Stimulated activated effector memory CD8-positive, alpha-beta T cell treated with anti-CD3 and anti-CD28 coated beads, Interleukin-12 subunit alpha, Interleukin-12 subunit beta, amount 100 ng/mL, for 72 hours (primary cell): ENCODE measurements at regions not wholly inside any gene's neighbourhood (a gene's known extent, or its start where the extent isn't known, plus 50 kb on each side); places are given as distances from the start of the nearest gene placed in this dataset.

Source experiments
- ATAC-seq: fragments of 150-1000 bp; cut with Tn5 transposase; 2 replicates; pipeline ENCODE4 v1.10.0; 2021
- DNase-seq, 2 donors: peaks; one replicate each; pipeline ENCODE4 v3.0.0; 2021 to 2022; ENCODE audit warnings: low spot score in 2 of 2
- H3K27ac Mint-ChIP-seq: one replicate; pipeline ENCODE4 v1.8.0; 2022; ENCODE audit warnings: mild to moderate bottlenecking, mixed read lengths
- H3K36me3 Mint-ChIP-seq: one replicate; pipeline ENCODE4 v1.8.0; 2022; ENCODE audit warnings: mild to moderate bottlenecking, mixed read lengths
- H3K4me1 Mint-ChIP-seq: one replicate; pipeline ENCODE4 v1.8.0; 2022; ENCODE audit warnings: mixed read lengths
- H3K4me3 Mint-ChIP-seq: one replicate; pipeline ENCODE4 v1.8.0; 2022; ENCODE audit warnings: mild to moderate bottlenecking, mixed read lengths
- H3K9me3 Mint-ChIP-seq: one replicate; pipeline ENCODE4 v1.8.0; 2022; ENCODE audit warnings: mixed read lengths

DNA sequence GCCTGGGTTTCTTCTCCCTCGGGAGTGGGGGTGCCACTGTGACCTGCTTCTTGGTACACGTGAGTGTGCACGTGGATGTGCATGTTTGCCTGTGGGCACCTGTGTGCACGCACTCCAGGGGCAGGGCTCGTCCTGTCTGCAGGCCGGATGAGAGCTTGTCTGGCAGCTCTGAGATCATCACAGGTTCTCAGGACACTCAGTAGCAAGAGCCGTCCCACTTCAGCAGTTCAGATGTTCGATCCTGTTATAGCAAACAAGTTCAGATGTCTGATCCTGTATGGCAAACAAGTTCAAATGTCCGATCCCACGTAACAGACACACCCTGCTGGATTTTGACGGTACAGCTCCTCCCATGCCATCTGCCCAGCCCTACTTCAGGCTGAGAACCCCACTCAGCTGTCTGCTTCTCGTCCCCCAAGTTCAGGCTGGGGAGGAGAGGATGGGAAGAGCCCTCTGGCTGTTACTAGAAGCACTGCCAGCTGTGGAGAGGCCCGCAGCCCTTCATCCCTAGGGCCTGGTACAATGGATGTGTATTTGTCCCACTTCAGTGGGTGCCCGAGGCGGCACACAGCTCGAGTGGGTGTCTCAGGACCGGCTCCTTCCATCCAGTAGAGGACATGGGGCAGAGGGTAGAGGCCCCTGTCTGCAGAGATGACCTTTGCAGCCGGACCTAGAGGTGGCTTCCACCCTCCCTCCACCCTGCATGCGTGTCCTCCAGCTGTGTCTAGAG lies 1126.9 kb downstream of the BRD1 start:
- Mint-ChIP-seq H3K9me3 (no peaks in the 10 kb centered on the region), H3K36me3 (no peaks in the 10 kb centered on the region), H3K27ac (no peak overlapping the region), H3K4me3 (no peak overlapping the region), H3K4me1 (no peaks in the 10 kb centered on the region)
- DNase-seq (no peak), ATAC-seq (no peak)

DNA sequence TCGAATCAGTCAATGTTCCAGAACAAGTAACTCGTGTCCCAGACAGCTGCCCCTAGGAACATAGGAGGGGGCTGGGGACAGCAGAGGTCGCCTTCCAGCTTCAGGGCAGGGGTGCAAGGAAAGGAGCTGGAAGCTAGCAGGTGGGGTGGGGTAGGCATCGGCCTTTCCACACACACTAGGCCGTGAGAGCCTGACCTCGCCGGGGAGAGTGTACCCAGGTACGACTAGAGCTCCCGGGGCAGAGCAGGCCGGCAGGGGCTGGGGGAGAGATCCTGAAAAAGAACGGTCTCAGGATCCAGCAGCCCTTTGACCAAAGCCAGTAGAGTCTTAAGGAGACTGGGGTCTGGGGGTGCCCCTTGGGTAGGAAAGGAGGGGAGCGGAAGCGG lies 1127.5 kb downstream of the BRD1 start:
- H3K9me3 Mint-ChIP-seq = no peaks in the 10 kb centered on the region
- no peaks in the 10 kb centered on the region for H3K4me1 Mint-ChIP-seq
- no peak for ATAC-seq
- DNase-seq = no peak
- H3K27ac Mint-ChIP-seq = no peak overlapping the region
- no peak overlapping the region for H3K4me3 Mint-ChIP-seq
- H3K36me3 Mint-ChIP-seq = no peaks in the 10 kb centered on the region

DNA sequence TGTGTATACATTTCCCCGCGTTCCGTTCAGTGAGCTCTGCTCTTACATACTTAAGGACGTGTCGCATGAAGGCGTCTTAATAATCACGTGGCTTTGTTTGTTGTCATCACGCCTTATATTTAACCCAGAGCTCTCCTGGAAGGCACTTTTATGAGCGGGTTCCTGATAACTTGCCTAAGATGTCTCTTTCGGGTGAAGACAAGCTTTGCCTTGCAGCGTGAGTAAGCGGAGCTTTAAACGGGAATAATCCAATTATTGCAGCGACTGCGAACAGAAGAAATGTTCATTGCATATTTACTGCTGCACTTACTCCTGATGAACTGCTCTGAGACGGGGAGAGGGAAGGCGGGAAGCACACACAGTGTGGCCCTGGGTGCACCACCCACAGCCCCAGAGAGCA lies 1128.2 kb downstream of the BRD1 start:
- H3K36me3 Mint-ChIP-seq = no peaks in the 10 kb centered on the region
- DNase-seq (no peak), ATAC-seq (no peak)
- H3K4me1 Mint-ChIP-seq = no peaks in the 10 kb centered on the region
- H3K4me3 Mint-ChIP-seq = no peak overlapping the region
- H3K9me3 Mint-ChIP-seq = no peaks in the 10 kb centered on the region
- H3K27ac Mint-ChIP-seq = no peak overlapping the region

DNA sequence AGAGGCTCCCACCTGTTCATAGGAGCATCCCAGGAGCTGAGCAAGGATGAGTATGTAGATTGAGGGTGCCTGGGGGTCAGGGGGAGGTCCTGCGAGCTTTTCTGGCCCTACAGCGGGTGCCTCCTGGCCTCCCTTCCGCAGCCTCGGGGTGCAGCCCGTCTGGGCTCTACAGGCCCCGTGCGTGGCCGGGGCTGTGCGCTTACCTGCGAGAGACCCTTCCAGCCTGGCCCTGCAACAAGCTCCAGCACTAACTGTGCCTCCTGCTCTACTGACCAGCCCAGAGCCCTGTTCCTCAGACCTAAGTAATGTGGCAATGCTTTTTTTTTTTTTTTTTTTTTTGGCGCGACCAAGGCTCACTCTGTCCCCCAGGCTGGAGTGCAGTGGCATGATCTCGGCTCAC lies 1129.1 kb downstream of the BRD1 start:
- Mint-ChIP-seq H3K4me1 (no peaks in the 10 kb centered on the region), H3K36me3 (no peaks in the 10 kb centered on the region), H3K9me3 (no peaks in the 10 kb centered on the region), H3K27ac (no peak overlapping the region), H3K4me3 (no peak overlapping the region)
- ATAC-seq (no peak), DNase-seq (no peak)

DNA sequence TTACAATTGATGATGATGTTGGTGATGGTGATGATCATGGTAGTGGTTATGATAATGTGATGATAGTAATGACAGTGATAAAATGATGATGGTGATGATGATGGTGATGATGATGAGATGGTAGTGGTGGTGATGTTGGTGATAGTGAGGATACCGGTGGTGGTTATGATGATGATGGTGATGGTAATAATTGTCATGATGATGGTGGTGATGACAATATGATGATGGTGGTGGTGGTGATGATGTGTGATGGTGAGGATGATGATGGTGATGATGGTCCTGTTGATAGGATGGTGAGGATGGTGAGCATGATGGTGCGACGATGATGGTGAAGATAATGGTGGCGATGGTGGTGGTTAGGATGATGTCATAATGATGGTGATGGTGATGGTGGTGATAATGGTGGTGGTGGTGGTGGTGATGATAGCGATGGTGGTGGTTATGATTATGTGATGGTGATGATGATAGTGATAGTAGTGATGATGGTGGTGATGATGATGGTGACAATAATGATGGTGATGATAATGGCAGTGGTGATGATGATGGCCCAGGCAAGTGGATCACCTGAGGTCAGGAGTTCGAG lies 1129.9 kb downstream of the BRD1 start:
- DNase-seq (no peak), ATAC-seq (no peak)
- no peaks in the 10 kb centered on the region for H3K9me3 Mint-ChIP-seq
- H3K36me3 Mint-ChIP-seq = no peaks in the 10 kb centered on the region
- H3K4me1 Mint-ChIP-seq = no peaks in the 10 kb centered on the region
- no peak overlapping the region for H3K4me3 Mint-ChIP-seq
- H3K27ac Mint-ChIP-seq = no peak overlapping the region

DNA sequence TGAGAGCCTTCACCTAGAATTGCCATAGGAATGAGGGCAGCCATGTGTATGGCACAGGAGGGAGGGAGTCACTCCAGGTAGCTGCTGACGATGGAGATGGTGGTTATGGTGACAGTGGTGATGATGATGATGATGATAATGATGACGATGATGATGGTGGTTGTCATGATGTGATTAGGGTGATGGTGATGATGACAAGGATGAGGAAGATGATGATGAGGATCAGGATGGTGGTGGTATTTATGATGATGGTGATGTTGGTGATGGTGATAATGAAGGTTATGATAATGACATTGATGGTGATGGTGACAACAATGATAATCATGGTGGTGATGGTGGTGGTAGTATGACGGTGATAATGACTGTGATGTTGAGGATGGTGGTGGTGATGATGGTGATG lies 1130.5 kb downstream of the BRD1 start:
- DNase-seq (no peak), ATAC-seq (no peak)
- Mint-ChIP-seq H3K4me1 (no peaks in the 10 kb centered on the region), H3K4me3 (no peak overlapping the region), H3K27ac (no peak overlapping the region), H3K36me3 (no peaks in the 10 kb centered on the region), H3K9me3 (no peaks in the 10 kb centered on the region)

DNA sequence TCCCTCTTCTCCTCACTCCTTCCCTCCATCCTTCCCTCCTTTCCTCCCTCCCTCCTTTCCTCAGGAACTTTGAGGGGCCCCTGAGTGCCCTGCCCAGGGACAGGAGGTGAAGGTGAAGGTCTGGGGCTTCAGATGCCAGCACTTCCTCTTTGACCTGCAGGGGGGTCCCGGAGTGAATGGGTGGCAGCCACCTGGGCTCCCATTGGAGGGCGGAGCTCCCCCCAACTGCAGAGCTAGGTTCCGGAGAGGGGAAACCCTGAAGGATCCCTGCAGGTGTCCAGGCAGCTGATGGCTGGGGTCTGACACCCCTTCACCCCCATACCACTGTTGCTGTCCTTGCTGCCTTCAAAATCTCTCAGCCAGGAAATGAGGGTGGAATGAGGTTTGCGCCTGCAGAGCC lies 1131.3 kb downstream of the BRD1 start:
- ATAC-seq = no peak
- no peaks in the 10 kb centered on the region for H3K36me3 Mint-ChIP-seq
- H3K27ac Mint-ChIP-seq = no peak overlapping the region
- no peak for DNase-seq
- no peaks in the 10 kb centered on the region for H3K9me3 Mint-ChIP-seq
- no peaks in the 10 kb centered on the region for H3K4me1 Mint-ChIP-seq
- H3K4me3 Mint-ChIP-seq = no peak overlapping the region

DNA sequence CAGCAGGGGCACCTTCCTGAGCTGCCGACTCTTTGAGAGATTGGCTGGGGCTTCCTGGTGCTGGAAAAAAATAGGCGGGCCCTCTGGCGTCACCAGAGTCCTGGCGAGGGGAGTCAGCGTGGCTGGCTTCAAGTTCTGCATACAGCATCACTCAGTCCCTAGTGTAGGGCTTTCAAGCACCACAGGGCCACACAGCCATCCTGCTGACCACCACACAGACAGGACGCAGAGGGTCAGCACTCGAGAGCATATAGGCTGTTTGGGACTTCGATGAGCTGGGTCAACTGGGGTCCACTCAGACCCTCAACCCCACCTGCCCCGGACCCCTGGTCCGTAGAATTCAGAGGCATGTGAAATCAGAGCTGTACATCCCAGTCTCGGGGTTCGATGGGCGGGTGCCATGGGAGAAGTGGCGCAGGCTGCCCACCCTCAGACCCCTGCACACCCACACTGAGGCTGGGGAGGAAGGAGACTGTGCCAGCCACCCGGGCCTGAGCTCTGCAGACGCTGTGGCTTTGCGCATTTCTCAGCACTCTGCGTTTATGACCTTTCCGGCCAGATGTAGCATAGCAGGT lies 1131.9 kb downstream of the BRD1 start:
- DNase-seq = no peak
- H3K4me3 Mint-ChIP-seq = no peak overlapping the region
- no peaks in the 10 kb centered on the region for H3K36me3 Mint-ChIP-seq
- H3K9me3 Mint-ChIP-seq = no peaks in the 10 kb centered on the region
- H3K4me1 Mint-ChIP-seq = no peaks in the 10 kb centered on the region
- H3K27ac Mint-ChIP-seq = no peak overlapping the region
- ATAC-seq = no peak

DNA sequence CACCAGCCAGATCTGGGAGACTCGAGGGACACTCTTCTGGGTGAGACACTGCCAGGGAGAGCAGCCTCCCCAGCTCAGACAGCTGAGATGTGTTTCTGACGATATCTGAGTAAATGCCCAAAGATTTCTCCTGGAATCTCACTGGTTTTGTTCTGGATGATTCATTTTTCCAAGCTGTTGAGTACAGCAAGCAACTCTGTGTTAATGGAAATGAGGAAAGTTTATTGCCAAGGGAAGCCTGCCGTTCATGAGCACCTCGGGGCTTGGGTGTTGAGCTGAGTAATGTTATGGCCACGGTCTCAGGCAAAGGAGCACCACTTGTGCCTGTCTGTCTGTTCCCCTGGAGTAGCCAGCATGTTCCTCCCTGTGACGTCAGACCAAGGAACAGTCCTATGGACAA lies 1132.4 kb downstream of the BRD1 start:
- no peaks in the 10 kb centered on the region for H3K9me3 Mint-ChIP-seq
- no peak for DNase-seq
- no peak overlapping the region for H3K4me3 Mint-ChIP-seq
- H3K36me3 Mint-ChIP-seq = no peaks in the 10 kb centered on the region
- no peak for ATAC-seq
- H3K4me1 Mint-ChIP-seq = no peaks in the 10 kb centered on the region
- H3K27ac Mint-ChIP-seq = no peak overlapping the region

DNA sequence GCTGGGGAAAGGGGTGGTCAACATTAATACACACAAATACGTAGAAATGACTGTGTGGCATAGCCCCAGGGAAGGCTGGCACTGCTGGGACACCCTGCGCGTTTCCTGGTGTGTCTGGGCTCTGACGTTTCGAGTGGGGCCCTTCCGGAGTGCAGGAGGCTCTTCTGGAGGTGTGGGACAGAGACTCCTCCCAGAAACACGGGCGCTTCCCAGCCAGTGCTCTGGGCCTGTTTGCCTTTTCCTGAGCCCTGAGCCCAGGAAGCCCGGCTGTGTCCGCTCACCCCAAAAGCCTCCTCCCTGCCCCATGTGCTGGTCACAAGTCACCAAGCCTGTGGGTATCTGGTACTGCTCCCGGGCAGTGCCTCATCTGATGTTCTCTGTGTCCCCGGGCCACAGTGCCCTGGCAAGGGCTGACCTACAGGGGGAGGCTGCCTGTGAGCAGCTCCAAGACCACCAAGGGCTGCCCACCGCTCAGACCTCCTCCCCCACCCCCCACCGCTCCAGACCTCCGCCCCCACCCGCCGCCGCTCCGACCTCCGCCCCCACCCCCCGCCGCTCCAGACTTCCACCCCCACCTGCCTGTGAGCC lies 1133.3 kb downstream of the BRD1 start:
- ATAC-seq = no peak
- Mint-ChIP-seq H3K36me3 (no peaks in the 10 kb centered on the region), H3K4me3 (no peak overlapping the region), H3K27ac (no peak overlapping the region), H3K4me1 (no peaks in the 10 kb centered on the region), H3K9me3 (no peaks in the 10 kb centered on the region)
- no peak for DNase-seq

DNA sequence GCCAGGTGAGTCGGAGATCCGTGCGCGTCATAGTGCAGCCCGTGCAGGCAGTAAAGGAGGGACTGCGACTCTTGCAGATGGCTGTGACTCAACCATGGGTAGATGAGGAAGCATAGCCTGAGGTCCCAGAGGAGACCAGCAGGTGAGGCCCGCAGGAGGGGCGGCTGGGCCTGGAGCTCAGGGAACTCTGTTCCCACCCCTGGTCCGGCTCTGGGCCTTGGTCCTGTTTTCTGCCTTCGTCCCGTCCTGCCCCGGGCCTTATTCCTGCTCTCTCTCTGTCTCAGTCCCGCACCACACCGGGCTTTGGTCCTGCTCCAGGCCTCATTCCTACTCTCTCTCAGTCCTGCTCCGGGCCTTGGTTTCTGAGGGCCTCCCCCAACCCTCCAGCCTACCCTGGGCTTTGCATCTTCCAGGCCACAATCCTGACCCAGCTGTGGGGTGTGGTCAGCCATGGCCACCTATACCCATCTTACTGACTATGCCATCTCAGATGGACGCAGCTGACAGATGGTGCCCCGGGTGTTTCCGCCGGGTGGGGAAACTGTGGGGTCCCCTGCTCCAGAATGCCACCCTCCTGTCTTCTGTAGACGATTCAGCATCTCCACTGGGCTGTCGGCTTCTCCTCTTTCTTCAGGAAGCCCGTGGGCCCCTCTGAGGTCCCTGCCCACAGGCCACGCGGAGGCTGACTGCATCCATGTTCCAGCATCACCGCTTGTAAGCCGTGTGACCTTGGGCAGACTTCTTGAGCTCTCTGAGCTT lies 1134.1 kb downstream of the BRD1 start:
- Mint-ChIP-seq H3K4me1 (no peaks in the 10 kb centered on the region), H3K9me3 (no peaks in the 10 kb centered on the region), H3K27ac (no peak overlapping the region), H3K36me3 (no peaks in the 10 kb centered on the region), H3K4me3 (no peak overlapping the region)
- DNase-seq (no peak), ATAC-seq (no peak)

DNA sequence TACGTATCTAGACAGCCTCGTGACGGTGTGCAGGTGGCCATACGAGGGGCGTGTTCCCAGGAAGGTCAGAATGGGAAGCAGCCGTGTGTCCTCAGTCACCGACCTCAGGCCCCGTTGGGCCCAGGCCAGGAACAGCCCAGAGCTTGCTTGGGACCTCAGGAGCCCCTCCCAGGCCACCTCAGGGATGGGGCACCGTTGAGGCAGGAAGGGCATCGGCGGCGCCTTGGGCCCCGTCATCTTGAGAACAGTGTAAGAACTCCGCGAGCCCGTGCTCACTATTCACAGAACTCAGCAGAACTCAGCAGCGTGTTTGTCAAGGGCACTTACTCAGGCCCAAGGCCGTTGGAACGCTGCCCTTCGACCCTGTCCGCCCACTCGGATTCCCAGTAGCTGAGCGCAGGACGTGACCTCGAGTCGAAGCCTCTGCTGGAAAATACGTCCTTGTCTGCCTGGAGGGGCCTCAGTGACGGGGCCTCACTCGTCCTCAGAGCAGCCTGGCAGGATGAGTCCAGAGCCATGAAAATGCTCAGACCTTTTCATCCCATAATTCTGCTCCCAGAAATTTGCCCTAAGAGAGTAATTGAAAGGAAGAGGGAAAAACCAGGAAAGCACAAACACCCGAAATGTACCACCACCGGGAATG lies 1134.8 kb downstream of the BRD1 start:
- no peak overlapping the region for H3K4me3 Mint-ChIP-seq
- ATAC-seq (no peak), DNase-seq (no peak)
- H3K9me3 Mint-ChIP-seq = no peaks in the 10 kb centered on the region
- no peak overlapping the region for H3K27ac Mint-ChIP-seq
- no peaks in the 10 kb centered on the region for H3K4me1 Mint-ChIP-seq
- no peaks in the 10 kb centered on the region for H3K36me3 Mint-ChIP-seq

DNA sequence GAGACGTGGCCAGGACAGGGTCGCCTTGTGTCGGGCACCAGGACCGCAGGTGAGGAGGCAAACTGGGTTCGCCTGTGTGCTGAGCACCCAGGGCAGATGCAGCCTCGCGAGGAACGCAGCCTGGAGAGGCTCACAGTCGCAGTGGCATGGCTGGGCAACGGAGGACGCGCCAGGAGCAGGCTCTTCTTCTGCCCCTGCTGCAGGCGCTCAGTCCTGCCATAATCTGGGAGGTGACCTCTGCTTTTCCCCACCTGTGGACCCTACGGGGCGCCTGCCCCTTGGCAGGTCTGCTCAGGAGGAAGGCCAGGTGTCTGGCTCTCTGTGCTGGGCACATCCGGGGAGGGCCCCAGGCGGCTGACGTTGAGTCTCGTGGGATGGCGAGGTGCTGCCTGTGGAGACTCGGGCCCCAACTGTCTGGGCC lies 1136.2 kb downstream of the BRD1 start:
- ATAC-seq (no peak), DNase-seq (no peak)
- no peaks in the 10 kb centered on the region for H3K4me1 Mint-ChIP-seq
- H3K4me3 Mint-ChIP-seq = no peak overlapping the region
- no peak overlapping the region for H3K27ac Mint-ChIP-seq
- no peaks in the 10 kb centered on the region for H3K36me3 Mint-ChIP-seq
- H3K9me3 Mint-ChIP-seq = no peaks in the 10 kb centered on the region

DNA sequence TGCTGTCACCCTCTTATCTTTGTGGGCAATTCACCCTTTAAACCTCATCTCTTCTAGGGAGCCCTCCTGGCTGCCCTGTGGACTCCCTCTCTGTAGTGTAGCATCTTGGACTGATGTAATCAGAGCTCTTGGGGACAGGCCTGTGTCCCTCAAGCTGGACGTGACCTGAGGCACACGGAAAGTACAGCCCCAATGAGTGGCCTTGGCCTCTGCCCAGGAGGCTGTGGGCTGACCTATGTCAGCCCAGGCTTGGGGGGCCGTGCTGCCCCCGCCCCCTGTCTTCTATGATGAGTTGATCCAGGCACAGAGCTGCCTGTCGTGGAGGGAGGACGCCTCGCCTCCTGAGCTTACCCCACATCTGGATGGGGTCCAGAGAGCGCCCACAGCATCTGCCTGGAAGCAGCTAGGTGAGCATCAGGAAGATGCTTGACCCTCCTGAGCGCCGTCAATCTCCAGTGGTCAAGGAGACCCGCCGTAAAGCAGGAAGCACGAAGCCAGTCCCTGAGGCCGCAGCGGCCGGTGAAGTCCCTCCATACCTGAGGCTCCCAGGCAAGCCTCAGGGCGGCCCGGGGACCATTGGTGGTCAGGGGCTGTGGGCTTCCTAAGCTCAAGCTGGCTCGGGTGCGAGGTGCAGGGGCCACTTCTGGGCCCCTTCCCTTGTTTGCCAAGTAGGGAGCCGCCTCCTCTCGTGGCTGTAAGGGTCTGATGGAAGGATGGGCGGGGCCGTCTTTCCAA lies 1136.9 kb downstream of the BRD1 start:
- Mint-ChIP-seq H3K27ac (no peak overlapping the region), H3K4me3 (no peak overlapping the region), H3K36me3 (no peaks in the 10 kb centered on the region), H3K9me3 (no peaks in the 10 kb centered on the region), H3K4me1 (no peaks in the 10 kb centered on the region)
- ATAC-seq (no peak), DNase-seq (no peak)

DNA sequence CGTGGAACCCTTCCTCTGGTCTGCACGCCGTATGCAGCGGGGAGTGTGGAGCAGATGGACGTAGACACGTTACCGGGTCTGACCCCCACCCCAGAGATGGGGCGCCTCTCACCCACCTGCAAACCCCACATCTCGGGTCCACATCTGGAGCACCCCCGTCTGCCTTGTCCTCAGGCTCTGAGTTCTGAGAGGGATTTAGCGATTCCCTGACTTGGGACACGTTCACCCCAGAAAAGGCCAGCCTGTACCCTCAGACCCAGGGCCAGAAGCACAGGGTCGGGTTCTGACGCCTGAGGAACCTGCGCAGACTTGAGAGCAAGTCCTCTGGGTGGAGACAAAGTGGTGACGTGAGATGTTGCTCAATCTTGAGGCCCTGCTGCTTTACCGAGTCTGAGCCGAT lies 1138.5 kb downstream of the BRD1 start:
- Mint-ChIP-seq H3K9me3 (no peaks in the 10 kb centered on the region), H3K4me1 (no peaks in the 10 kb centered on the region), H3K36me3 (no peaks in the 10 kb centered on the region), H3K27ac (no peak overlapping the region), H3K4me3 (no peak overlapping the region)
- no peak for DNase-seq
- ATAC-seq = no peak
